HG03354 (cell line): ENCODE measurements at regions not wholly inside any gene's neighbourhood (a gene's known extent, or its start where the extent isn't known, plus 50 kb on each side); places are given as distances from the start of the nearest gene placed in this dataset.
A peak's percentile ranks its signal among the peaks of the same experiment; 100 is the strongest.
"Not testable (repeated sequence)": the region's sequence is repeated elsewhere in the genome, so short reads cannot be mapped to it uniquely, and the experiment has no call there.

Source experiments
- ATAC-seq: cut with Tn5 transposase; IDR thresholded peaks from one replicate; pipeline ENCODE4 v1.9.1; 2021; ENCODE audit warnings: mild to moderate bottlenecking; ENCODE audit not compliant: unreplicated experiment, poor library complexity, severe bottlenecking

- no peak for ATAC-seq
Measured at GRCh38 chr20:28562510-28562898, 2695.0 kb upstream of the DEFB115 start.

DNA sequence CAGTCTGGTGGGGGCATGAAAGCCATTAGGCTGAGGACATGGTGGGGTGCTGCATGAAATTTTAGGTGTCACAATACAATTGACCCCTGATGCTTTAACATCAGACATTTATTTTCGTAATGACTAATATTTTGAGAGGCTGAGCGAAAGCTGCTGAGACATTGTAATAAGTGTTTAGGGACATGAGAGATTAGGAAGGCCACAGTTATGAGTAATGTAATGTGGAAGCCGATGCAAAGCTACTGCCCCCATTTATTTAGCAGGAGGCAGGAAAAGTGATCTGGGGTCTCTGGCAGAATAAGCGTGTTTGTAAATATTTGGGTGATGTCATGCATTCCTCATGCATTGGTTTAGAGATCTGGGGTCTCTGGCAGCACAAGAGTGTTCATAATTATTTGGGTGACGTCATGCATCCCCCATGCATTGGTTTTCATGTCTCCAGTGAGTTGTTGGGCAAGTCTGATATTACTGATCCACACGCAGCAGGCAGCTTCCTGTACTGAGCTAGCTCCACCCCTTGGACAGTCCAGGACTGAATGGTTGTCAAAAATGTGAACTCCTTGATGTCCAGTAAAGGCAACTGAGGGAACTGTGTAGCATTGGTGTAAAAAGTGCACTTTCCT, 2694.5 kb upstream of the DEFB115 start:
- not testable (repeated sequence) for ATAC-seq

DNA sequence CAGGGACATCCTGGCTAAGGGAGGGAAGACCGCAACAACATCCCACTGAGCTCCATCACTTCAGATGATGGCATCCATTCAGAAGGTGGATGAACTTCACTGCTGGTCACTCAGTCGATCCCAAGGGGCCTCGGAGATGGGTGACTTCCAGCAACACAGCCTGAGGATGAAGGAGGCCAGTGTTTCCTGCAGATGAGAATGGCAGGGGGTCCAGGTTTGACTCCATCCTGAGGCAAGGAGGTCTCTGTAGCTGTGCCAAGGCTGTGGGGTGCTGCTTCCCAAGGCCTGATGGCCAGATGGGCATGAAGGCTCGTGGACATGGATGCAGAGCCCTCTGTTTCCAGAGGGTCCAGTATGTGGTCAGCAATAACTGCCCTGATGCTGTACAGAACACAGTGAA, 2693.4 kb upstream of the DEFB115 start:
- ATAC-seq: not testable (repeated sequence)

- ATAC-seq: not testable (repeated sequence)
Measured at GRCh38 chr20:28564688-28565463, 2692.6 kb upstream of the DEFB115 start.

DNA sequence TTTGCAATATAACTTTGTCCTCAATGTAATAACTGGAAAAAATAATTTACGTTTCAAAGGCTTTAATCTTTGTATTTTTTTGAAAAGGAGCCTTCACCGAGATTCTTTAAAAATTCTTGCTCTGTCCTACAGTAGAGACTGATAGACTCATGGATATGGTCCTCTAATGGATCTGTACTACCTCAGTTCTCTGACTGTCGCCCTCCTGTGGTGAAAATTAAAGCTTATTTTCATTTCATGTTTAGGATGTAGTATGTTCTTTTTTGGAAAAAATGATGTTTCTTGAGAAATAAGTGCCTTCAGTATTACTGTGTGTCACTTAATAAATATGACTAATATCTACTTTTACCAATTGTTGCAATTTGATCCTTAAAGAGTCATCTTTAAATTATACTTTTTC, 2681.5 kb upstream of the DEFB115 start:
- not testable (repeated sequence) for ATAC-seq

DNA sequence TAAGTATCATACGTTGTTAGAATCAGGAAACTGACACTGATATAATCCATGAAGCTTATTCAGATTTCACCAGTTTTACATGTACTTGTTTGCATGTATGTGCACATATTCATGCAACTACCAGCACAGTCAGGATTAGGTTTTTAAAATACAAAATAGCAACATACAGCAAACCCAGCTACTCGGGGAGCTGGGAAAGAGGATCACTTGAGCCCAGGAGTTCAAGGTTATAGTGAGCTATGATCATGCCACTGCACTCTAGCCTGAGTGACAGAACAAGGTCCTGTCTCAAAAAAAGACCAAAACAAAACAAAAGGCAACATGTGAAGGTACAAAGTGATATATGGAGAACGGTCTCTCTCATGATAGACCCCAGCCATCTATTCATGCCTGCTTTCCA, 2665.8 kb upstream of the DEFB115 start:
- not testable (repeated sequence) for ATAC-seq

DNA sequence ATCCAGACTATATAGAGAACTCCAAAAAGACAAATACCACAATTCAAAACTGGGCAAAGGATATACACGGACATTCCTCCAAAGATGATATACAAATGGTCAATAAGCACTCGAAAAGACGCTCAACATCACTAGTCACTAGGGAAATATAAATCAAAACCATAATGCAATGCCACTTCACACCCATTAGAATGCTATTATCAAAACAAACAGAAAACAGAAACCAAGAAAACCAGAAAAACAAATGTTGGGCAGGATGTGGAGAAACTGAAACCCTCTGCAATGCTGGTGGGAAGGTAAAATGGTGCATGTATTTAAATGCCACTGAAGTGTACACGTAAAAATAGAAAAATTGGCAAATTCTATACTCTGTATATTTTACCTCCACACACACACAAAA, 2664.1 kb upstream of the DEFB115 start:
- ATAC-seq: not testable (repeated sequence)

GRCh38 chr20:28594476-28594875, 2663.0 kb upstream of the DEFB115 start:
- ATAC-seq: not testable (repeated sequence)

- not testable (repeated sequence) for ATAC-seq
Measured at GRCh38 chr20:28602006-28602402, 2655.5 kb upstream of the DEFB115 start.

DNA sequence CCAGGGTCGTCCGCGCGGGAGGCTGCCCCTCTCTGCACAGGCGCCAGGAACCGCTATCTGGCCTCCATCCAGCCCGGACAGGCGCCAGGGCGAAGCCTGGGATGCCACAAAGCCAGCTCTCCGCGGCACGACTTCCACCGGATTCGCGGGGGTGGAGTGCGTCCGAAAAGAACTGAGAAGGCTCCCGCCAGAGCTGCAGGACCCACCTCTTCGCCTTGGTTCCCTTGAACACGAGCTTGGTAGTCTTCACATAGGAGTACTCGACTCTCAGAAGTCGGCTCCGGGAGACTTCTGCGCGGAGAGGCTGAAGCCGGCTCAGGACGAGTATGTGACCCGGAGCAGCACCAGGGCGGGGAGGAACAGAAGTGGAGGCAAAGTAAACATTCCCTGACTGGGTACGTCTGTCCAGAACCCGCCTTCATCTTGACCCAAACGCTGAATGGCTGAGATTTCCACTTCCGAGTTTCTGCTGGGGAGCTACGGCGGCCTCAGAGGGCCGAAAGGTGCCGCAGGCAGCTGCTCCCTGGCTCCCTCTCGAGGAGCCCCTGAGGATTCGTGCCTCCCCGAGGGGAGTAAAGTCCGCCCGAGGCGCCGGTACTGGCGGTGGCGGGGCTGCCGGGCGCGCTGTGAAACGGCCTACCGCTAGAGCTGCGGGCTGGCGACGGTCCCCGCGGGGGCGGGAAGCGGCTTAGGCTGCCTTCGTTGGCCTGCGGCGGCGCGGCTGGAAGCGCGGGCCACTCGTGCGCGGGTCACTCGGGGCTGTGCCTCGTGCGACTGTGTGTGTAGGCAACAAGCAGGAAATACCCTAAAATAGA, 2654.9 kb upstream of the DEFB115 start:
- ATAC-seq: peak; percentile 100

GRCh38 chr20:28603218-28603577, 2654.3 kb upstream of the DEFB115 start:
- not testable (repeated sequence) for ATAC-seq

- ATAC-seq: no peak
Measured at GRCh38 chr20:28616354-28616753, 2641.1 kb upstream of the DEFB115 start.

GRCh38 chr20:28619956-28620651, 2637.4 kb upstream of the DEFB115 start:
- not testable (repeated sequence) for ATAC-seq

- ATAC-seq: not testable (repeated sequence)
Measured at GRCh38 chr20:28625112-28625511, 2632.4 kb upstream of the DEFB115 start.

DNA sequence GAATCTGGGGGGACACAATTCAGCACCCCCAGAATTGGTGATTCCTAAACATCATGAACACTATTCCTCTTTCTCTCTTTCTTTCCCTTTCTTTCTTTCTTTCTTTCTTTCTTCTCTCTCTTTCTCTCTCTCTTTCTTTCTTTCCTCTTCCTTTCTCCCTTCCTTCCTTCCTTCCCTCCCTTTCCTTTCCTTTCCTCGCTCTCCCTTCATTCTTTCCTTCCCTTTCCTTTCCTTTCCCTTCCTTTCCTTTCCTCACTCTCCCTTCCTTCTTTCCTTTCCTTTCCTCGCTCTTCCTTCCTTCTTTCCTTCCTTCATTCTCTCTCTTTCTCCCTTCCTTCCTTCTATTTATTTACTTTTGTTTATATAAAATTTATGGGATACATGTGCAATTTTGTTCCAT, 2616.6 kb upstream of the DEFB115 start:
- ATAC-seq: not testable (repeated sequence)
